ENCODE measurements at regions not wholly inside any gene's neighbourhood (a gene's known extent, or its start where the extent isn't known, plus 50 kb on each side); places are given as distances from the start of the nearest gene placed in this dataset.

- DNase-seq: no peak
- intact Hi-C loops (cut with DNase I; ENCODE audit: low total_unique reads): no loop called here
Measured at GRCh38 chr17:73749928-73750605, 105.8 kb upstream of the SDK2 start.

GRCh38 chr17:73750975-73751374, 106.7 kb upstream of the SDK2 start:
- H3K4me3 ChIP-seq: no peak overlapping the region
- intact Hi-C loops (cut with DNase I; ENCODE audit: low total_unique reads): no loop called here
- TF ChIP-seq, protein P1, sequence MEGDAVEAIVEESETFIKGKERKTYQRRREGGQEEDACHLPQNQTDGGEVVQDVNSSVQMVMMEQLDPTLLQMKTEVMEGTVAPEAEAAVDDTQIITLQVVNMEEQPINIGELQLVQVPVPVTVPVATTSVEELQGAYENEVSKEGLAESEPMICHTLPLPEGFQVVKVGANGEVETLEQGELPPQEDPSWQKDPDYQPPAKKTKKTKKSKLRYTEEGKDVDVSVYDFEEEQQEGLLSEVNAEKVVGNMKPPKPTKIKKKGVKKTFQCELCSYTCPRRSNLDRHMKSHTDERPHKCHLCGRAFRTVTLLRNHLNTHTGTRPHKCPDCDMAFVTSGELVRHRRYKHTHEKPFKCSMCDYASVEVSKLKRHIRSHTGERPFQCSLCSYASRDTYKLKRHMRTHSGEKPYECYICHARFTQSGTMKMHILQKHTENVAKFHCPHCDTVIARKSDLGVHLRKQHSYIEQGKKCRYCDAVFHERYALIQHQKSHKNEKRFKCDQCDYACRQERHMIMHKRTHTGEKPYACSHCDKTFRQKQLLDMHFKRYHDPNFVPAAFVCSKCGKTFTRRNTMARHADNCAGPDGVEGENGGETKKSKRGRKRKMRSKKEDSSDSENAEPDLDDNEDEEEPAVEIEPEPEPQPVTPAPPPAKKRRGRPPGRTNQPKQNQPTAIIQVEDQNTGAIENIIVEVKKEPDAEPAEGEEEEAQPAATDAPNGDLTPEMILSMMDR (IDR thresholded peaks at IDR 0.05): no peak
- DNase-seq: no peak
- H3K27ac ChIP-seq: no peak overlapping the region
- H3K27me3 ChIP-seq: peaks cover 0 to 31% of the 10 kb centered on the region in 2 donors
- no peaks in the 10 kb centered on the region for H3K9me3 ChIP-seq
- H3K4me1 ChIP-seq: no peaks in the 10 kb centered on the region
- H3K36me3 ChIP-seq: no peaks in the 10 kb centered on the region

More at GRCh38 chr17:73749928-73750605, 105.8 kb upstream of the SDK2 start:
- Histone ChIP-seq H3K4me1 (no peaks in the 10 kb centered on the region), H3K9me3 (no peaks in the 10 kb centered on the region), H3K27ac (no peak overlapping the region), H3K4me3 (no peak overlapping the region), H3K27me3 (peaks cover 0 to 39% of the 10 kb centered on the region in 2 donors), H3K36me3 (no peaks in the 10 kb centered on the region)
- TF ChIP-seq, protein P1 (IDR thresholded peaks at IDR 0.05): no peak

DNA sequence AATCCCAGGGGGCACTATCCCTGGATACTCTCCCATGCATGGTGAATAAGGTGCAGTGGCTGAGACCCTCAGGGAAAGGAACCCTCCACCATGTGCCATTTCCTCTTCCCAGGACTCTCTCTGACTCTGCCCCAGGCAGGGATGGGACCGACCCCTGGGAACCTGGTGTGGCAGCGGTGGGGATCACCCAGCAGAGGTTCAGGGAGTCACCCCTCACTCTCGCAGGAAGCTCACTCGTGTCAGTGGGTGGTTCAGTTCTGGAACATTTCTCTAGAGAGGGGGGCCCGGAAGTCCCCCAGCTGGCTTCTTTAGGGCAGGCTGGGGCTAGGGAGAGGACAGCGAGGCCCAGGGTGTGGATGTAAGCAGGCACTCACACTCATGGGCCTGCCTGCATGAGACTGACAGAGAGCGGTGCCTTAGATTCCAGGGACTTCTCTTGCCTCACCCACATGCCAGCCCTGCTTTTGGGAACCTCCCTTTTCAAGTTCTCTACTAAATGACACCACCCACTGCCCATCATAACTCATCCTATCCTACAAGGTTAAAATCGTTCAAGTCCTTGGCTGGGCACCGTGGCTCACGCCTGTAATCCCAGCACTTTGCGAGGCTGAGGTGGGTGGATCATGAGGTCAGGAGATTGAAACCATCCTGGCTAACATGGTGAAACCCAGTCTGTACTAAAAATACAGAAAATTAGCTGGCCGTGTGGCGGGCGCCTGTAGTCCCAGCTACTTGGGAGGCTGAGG, 109.7 kb upstream of the SDK2 start:
- TF ChIP-seq, protein P1 (IDR thresholded peaks at IDR 0.05): no peak
- H3K9me3 ChIP-seq: no peaks in the 10 kb centered on the region
- H3K27ac ChIP-seq: no peak overlapping the region
- no peak overlapping the region for H3K4me3 ChIP-seq
- no peaks in the 10 kb centered on the region for H3K4me1 ChIP-seq
- no peak for DNase-seq
- peaks cover 0 to 20% of the 10 kb centered on the region in 2 donors for H3K27me3 ChIP-seq
- H3K36me3 ChIP-seq: no peaks in the 10 kb centered on the region
- intact Hi-C loops (cut with DNase I; ENCODE audit: low total_unique reads): no loop called here

- intact Hi-C loops (cut with DNase I; ENCODE audit: low total_unique reads): no loop called here
- no peaks in the 10 kb centered on the region for H3K36me3 ChIP-seq
- no peaks in the 10 kb centered on the region for H3K4me1 ChIP-seq
- no peak for DNase-seq
- no peak overlapping the region for H3K27ac ChIP-seq
- H3K4me3 ChIP-seq: no peak overlapping the region
- H3K27me3 ChIP-seq: peaks cover 0 to 20% of the 10 kb centered on the region in 2 donors
- H3K9me3 ChIP-seq: no peaks in the 10 kb centered on the region
- TF ChIP-seq, protein P1 (IDR thresholded peaks at IDR 0.05): no peak
Measured at GRCh38 chr17:73754886-73755400, 110.7 kb upstream of the SDK2 start.

DNA sequence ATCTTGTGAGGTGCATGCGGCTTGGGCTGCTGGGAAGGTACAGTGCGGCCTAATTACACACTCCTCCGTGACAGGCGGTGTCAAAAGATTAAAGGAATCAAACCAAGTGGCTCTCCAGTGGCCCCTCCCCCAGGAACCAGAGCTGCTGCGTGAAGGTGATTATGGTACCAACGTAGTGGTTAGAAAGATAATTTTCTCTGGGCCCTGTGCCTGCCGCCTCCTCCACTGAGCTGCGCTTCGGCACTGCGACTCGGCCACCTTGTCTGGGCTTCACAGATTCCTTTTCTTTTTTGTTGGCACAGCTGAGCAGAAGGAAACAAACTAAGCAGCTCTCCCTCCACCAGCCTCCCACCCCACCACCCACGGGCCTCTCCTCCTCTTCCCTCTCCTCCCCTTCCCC, 113.2 kb upstream of the SDK2 start:
- peaks cover 0 to 18% of the 10 kb centered on the region in 2 donors for H3K27me3 ChIP-seq
- intact Hi-C loops (cut with DNase I; ENCODE audit: low total_unique reads): no loop called here
- H3K9me3 ChIP-seq: no peaks in the 10 kb centered on the region
- no peak for DNase-seq
- H3K4me3 ChIP-seq: no peak overlapping the region
- H3K4me1 ChIP-seq: peaks cover 0 to 6% (median 3%) of the 10 kb centered on the region in 4 donors
- H3K27ac ChIP-seq: no peak overlapping the region
- TF ChIP-seq, protein P1 (IDR thresholded peaks at IDR 0.05): no peak
- no peaks in the 10 kb centered on the region for H3K36me3 ChIP-seq

All from tibial artery (tissue), 4 donors.